Lung (tissue), 11 donors: ENCODE measurements at regions not wholly inside any gene's neighbourhood (a gene's known extent, or its start where the extent isn't known, plus 50 kb on each side); places are given as distances from the start of the nearest gene placed in this dataset.

Source experiments
- ATAC-seq: fragments of 200-7000 bp; cut with Tn5 transposase; one replicate; pipeline ENCODE4 v1.9.1; 2020; ENCODE audit warnings: moderate number of reproducible peaks; ENCODE audit not compliant: insufficient read depth, low FRiP score
- DNase-seq, 3 donors: peaks; one replicate each; pipeline ENCODE4 v3.0.0-alpha.2; 2013 to 2017
- H3K27ac ChIP-seq, 2 donors: one replicate each; pipeline ENCODE4 v1.5.1; 2013; ENCODE audit warnings: mild to moderate bottlenecking in 2 of 2, moderate library complexity in 2 of 2, control low read depth in 1 of 2, inconsistent platforms in 1 of 2, low read depth in 1 of 2, low read length in 1 of 2
- H3K27me3 ChIP-seq, 3 donors: one replicate each; pipeline ENCODE4 v1.5.1; 2013; ENCODE audit warnings: low read length in 2 of 3; ENCODE audit not compliant: control insufficient read depth in 3 of 3, insufficient read depth in 3 of 3
- H3K36me3 ChIP-seq, 4 donors: one replicate each; pipeline ENCODE4 v1.5.1; 2013; ENCODE audit warnings: low read length in 4 of 4, mild to moderate bottlenecking in 1 of 4, moderate library complexity in 1 of 4; ENCODE audit not compliant: control insufficient read depth in 4 of 4, insufficient read depth in 4 of 4
- H3K4me1 ChIP-seq, 5 donors: one replicate each; pipeline ENCODE4 v1.5.1; 2013; ENCODE audit warnings: low read length in 5 of 5, mild to moderate bottlenecking in 2 of 5, moderate library complexity in 1 of 5; ENCODE audit not compliant: control insufficient read depth in 5 of 5, insufficient read depth in 5 of 5
- H3K4me3 ChIP-seq: one replicate; pipeline ENCODE4 v1.5.1; 2013; ENCODE audit warnings: mild to moderate bottlenecking, control low read depth, moderate library complexity
- H3K9ac ChIP-seq, 2 donors: one replicate each; pipeline ENCODE4 v1.5.1; 2013; ENCODE audit warnings: low read length in 2 of 2, control low read depth in 1 of 2; ENCODE audit not compliant: insufficient read depth in 1 of 2
- H3K9me3 ChIP-seq, 4 donors: one replicate each; pipeline ENCODE4 v1.5.1; 2013; ENCODE audit warnings: low read length in 3 of 4, mild to moderate bottlenecking in 1 of 4, moderate library complexity in 1 of 4; ENCODE audit not compliant: control insufficient read depth in 4 of 4, insufficient read depth in 3 of 4
- CTCF ChIP-seq: IDR thresholded peaks from 2 replicates; pipeline ENCODE4 v1.5.1; 2012; ENCODE audit warnings: mild to moderate bottlenecking; ENCODE audit errors: control extremely low read depth, extremely low read depth
- WGBS, 2 donors: extraction: QIAGEN DNeasy Blood & Tissue Kit; methylation state at CpG; one replicate each; pipeline ENCODE4 v1.1.7; 2013; 5-methylcytosine and 5-hydroxymethylcytosine counted together
- donor health status: control.
- donor health status: control.
- donor health status: Bipolar disorder and iron deficiency.
- donor health status: healthy.
- donor health status: DM: yes; HTN: yes; CAD: no.

DNA sequence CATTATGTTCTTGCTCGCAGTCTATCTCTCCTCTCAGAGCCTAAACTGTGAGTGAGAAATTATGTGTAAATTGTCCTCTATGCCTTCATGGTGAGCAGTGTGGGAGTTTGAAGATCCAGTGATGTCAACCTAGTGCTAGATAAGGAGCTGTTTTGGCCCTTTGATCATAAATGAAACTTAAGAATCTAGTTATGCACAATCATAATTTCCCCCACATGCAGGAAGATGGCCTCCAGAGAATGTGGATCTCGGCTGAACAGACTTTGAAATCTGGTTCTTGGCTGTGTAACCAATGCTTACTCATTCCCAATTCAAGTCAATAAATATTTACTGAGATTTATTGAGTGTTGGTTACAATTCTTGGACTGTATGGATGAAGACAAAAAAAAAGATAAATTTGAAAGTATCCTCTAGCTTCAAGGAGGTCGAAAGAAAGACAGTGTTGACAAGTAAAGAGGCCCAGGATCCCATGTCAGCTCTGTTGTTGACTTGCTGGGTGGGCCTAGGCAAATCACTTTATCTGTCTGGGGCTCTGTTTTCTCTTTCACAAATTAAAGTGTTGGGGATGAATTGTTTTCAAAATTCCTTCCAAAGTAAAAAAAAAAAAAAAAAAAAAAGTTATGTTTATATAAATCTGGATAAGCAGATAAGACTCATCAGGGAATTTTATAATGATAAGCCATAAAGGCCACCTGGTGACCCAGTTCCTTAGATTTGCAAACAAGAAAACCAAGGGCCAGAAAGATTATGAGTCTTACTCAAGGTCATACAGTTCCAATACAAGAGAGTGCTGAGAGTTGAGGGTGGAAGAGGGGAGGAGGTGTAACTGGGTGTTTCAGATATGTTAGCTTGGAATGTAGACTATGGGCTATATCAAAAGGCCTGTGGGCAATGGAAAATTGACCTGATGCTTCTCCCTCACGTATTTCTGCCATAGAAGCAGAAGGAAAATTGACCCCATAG lies 969.9 kb downstream of the KCNMA1 start:
- DNase-seq (peak; percentile 84 to 98 (median 98)), ATAC-seq (peak; percentile 27)
- 61 to 74% methylated on average over 4 of the region's 4 CpGs for WGBS, 2 donors
- H3K4me1 ChIP-seq = peaks cover 0 to 20% (median 0%) of the 10 kb centered on the region in 5 donors
- no peaks in the 10 kb centered on the region for H3K9me3 ChIP-seq
- no peaks in the 10 kb centered on the region for H3K36me3 ChIP-seq
- no peak overlapping the region for H3K4me3 ChIP-seq
- no peaks in the 10 kb centered on the region for H3K27me3 ChIP-seq
- H3K9ac ChIP-seq = no peak overlapping the region
- no peak for TF ChIP-seq CTCF
- no peak overlapping the region for H3K27ac ChIP-seq

DNA sequence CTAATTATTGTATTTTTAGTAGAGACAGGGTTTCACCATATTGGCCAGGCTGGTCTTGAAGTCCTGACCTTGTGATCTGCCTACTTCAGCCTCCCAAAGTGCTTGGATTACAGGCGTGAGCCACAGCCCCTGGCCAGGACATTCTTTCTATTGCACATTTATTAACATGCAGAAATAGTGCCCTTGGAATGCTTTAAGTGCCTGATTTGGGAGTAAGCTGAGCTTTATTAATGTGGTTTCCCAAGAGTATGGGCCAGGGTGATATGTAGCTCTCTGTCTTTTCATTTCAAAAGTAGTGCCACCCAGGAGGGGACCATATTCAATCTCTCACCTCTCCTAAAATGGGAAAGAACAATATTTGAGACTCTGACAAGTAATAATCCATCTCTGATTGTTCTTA lies 970.7 kb downstream of the KCNMA1 start:
- DNase-seq = peak in 2 of 3 donors; percentile 61 to 81
- no peak overlapping the region for H3K27ac ChIP-seq

GRCh38 chr10:76665029-76665428 lies 972.6 kb downstream of the KCNMA1 start:
- no peaks in the 10 kb centered on the region for H3K9me3 ChIP-seq
- H3K9ac ChIP-seq = no peak overlapping the region
- ATAC-seq = no peak
- H3K4me1 ChIP-seq = peaks cover 0 to 20% (median 0%) of the 10 kb centered on the region in 5 donors
- H3K27me3 ChIP-seq = no peaks in the 10 kb centered on the region
- 88% methylated on average over 4 of the region's 4 CpGs for WGBS, 2 donors
- TF ChIP-seq CTCF = no peak
- H3K36me3 ChIP-seq = no peaks in the 10 kb centered on the region
- no peak overlapping the region for H3K27ac ChIP-seq
- DNase-seq = no peak
- H3K4me3 ChIP-seq = no peak overlapping the region

More for the DNA sequence above, 970.7 kb downstream of the KCNMA1 start:
- 53 to 82% methylated on average over 1 of the region's 1 CpG for WGBS, 2 donors
- Histone ChIP-seq H3K4me3 (no peak overlapping the region), H3K9me3 (no peaks in the 10 kb centered on the region), H3K27me3 (no peaks in the 10 kb centered on the region), H3K36me3 (no peaks in the 10 kb centered on the region), H3K4me1 (peaks cover 0 to 20% (median 0%) of the 10 kb centered on the region in 5 donors), H3K9ac (no peak overlapping the region)
- no peak for ATAC-seq
- TF ChIP-seq CTCF = no peak
